UCSD-AML1 (cell line): ENCODE measurements at regions not wholly inside any gene's neighbourhood (a gene's known extent, or its start where the extent isn't known, plus 50 kb on each side); places are given as distances from the start of the nearest gene placed in this dataset.
A peak's percentile ranks its signal among the peaks of the same experiment; 100 is the strongest.
"Not testable (repeated sequence)": the region's sequence is repeated elsewhere in the genome, so short reads cannot be mapped to it uniquely, and the experiment has no call there.

Experiments used
- DNase-seq: peaks from one replicate; lab custom pipeline; 2025; ENCODE audit not compliant: unreplicated experiment; lab: John Stamatoyannopoulos, UW

- no peak for DNase-seq
Observed at GRCh38 chr14:101077481-101078074, 174.1 kb upstream of the RTL1 start.

GRCh38 chr14:101078170-101078891, 174.8 kb upstream of the RTL1 start:
- DNase-seq, result no peak

- no peak for DNase-seq
Observed at GRCh38 chr14:101078892-101079221, 175.3 kb upstream of the RTL1 start.

- no peak for DNase-seq
Observed at GRCh38 chr14:101080922-101081593, 177.5 kb upstream of the RTL1 start.

- no peak for DNase-seq
Observed at GRCh38 chr14:101082036-101082435, 178.5 kb upstream of the RTL1 start.

- DNase-seq, result no peak
Observed at GRCh38 chr14:101082436-101083384, 179.2 kb upstream of the RTL1 start.

GRCh38 chr14:101083564-101084435, 180.3 kb upstream of the RTL1 start:
- peak; percentile 41 for DNase-seq

GRCh38 chr14:101084436-101084826, 180.9 kb upstream of the RTL1 start:
- no peak for DNase-seq

GRCh38 chr14:101086926-101087325, 183.4 kb upstream of the RTL1 start:
- DNase-seq, result no peak

GRCh38 chr14:101087614-101088394, 184.3 kb upstream of the RTL1 start:
- DNase-seq, result no peak

GRCh38 chr14:101088395-101088667, 184.8 kb upstream of the RTL1 start:
- DNase-seq, result no peak

- no peak for DNase-seq
Observed at GRCh38 chr14:101088714-101089113, 185.2 kb upstream of the RTL1 start.

- DNase-seq, result not testable (repeated sequence)
Observed at GRCh38 chr14:101090478-101090877, 187.0 kb upstream of the RTL1 start.

GRCh38 chr14:101090976-101091375, 187.5 kb upstream of the RTL1 start:
- DNase-seq, result no peak

GRCh38 chr14:101094916-101095315, 191.4 kb upstream of the RTL1 start:
- DNase-seq, result not testable (repeated sequence)

- no peak for DNase-seq
Observed at GRCh38 chr14:101096551-101096950, 193.0 kb upstream of the RTL1 start.

- no peak for DNase-seq
Observed at GRCh38 chr14:101097109-101097793, 193.7 kb upstream of the RTL1 start.

GRCh38 chr14:101098177-101098576, 194.7 kb upstream of the RTL1 start:
- DNase-seq, result no peak

- no peak for DNase-seq
Observed at GRCh38 chr14:101098641-101099040, 195.1 kb upstream of the RTL1 start.
